ENCODE measurements at regions not wholly inside any gene's neighbourhood (a gene's known extent, or its start where the extent isn't known, plus 50 kb on each side); places are given as distances from the start of the nearest gene placed in this dataset.

DNA sequence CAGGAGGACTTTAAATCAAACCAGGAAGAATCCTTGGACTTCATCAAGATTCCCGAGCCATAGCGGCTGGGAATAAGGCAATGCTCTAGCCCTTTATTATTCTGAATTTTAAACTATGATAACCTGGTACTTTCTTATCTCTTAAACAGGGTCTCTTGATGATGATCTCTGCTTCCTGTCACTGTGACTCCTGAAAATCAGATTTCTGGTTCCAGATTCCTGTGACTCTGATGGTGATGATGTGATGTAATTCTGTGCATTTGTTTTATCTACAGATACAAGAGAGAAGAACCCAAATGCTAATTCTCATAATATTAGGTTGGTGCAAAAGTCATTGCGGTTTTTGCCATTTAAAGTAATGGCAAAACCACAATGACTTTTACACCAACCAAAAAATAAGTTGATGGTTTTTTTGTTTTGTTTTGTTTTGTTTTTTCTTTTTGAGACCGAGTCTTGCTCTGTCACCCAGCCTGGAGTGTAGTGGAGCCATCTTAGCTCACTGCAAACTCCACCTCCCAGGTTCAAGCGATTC, 116.3 kb upstream of the CREB1 start:
- peaks cover 32% of the 10 kb centered on the region for H3K4me1 Mint-ChIP-seq
- no peak for TF ChIP-seq CTCF (IDR thresholded peaks at IDR 0.05; ENCODE audit: unreplicated experiment in 3 of 3)
- no peaks in the 10 kb centered on the region for H3K27me3 Mint-ChIP-seq (ENCODE audit: low read depth)
- no peaks in the 10 kb centered on the region for H3K36me3 Mint-ChIP-seq (ENCODE audit: low read depth)
- no peaks in the 10 kb centered on the region for H3K9me3 Mint-ChIP-seq
- H3K27ac Mint-ChIP-seq = no peak overlapping the region
- H3K4me3 Mint-ChIP-seq = no peak overlapping the region

DNA sequence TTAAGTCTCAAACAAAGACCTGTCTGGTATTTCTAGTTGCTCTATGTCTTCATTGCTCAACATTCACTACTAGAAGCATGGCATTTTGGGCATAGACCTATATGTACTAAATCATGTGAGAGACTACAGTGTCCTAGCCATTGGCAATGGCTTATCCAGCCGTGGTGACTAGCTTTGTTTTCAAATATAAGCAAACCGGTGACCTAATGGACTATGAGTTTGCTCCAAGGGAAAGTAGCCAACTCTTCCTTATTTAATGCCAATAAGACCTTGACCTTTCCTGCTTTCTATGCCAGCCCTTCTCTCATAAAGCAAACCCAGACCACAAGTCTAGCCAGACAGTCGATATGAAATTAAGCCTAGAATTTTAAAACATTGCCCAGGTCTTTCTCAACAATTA, 113.7 kb upstream of the CREB1 start:
- H3K4me3 Mint-ChIP-seq = no peak overlapping the region
- no peaks in the 10 kb centered on the region for H3K27me3 Mint-ChIP-seq (ENCODE audit: low read depth)
- no peak overlapping the region for H3K27ac Mint-ChIP-seq
- TF ChIP-seq CTCF (IDR thresholded peaks at IDR 0.05; ENCODE audit: unreplicated experiment in 3 of 3) = no peak
- no peaks in the 10 kb centered on the region for H3K36me3 Mint-ChIP-seq (ENCODE audit: low read depth)
- H3K4me1 Mint-ChIP-seq = peaks cover 9% of the 10 kb centered on the region
- H3K9me3 Mint-ChIP-seq = no peaks in the 10 kb centered on the region

DNA sequence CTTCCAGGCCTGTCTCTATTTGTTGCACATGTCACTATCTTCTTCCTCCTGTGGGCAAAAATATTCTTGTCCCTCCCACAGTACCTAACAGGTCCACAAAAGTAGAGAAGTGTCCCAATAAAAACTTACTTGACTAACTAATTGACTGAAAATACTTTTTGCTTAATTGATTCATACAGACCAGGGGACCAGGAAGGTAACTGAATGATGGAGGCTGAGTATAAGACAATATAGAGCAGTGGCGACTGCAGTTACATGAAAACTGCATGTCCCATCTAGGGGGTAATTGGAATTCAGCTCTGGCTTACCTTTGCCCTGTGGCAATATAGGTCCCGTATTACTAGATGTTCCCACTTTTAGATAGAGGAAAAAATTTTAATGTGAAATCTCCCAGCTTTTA, 112.9 kb upstream of the CREB1 start:
- Mint-ChIP-seq H3K4me3 (no peak overlapping the region), H3K27me3 (ENCODE audit: low read depth) (no peaks in the 10 kb centered on the region), H3K27ac (no peak overlapping the region), H3K4me1 (peaks cover 8% of the 10 kb centered on the region), H3K9me3 (no peaks in the 10 kb centered on the region), H3K36me3 (ENCODE audit: low read depth) (no peaks in the 10 kb centered on the region)
- no peak for TF ChIP-seq CTCF (IDR thresholded peaks at IDR 0.05; ENCODE audit: unreplicated experiment in 3 of 3)

- TF ChIP-seq CTCF (IDR thresholded peaks at IDR 0.05; ENCODE audit: unreplicated experiment in 3 of 3) = no peak
- no peak overlapping the region for H3K4me3 Mint-ChIP-seq
- peaks cover 4% of the 10 kb centered on the region for H3K4me1 Mint-ChIP-seq
- H3K36me3 Mint-ChIP-seq (ENCODE audit: low read depth) = no peaks in the 10 kb centered on the region
- no peak overlapping the region for H3K27ac Mint-ChIP-seq
- H3K27me3 Mint-ChIP-seq (ENCODE audit: low read depth) = no peaks in the 10 kb centered on the region
- H3K9me3 Mint-ChIP-seq = no peaks in the 10 kb centered on the region
Measured at GRCh38 chr2:207417301-207417718, 112.5 kb upstream of the CREB1 start.

DNA sequence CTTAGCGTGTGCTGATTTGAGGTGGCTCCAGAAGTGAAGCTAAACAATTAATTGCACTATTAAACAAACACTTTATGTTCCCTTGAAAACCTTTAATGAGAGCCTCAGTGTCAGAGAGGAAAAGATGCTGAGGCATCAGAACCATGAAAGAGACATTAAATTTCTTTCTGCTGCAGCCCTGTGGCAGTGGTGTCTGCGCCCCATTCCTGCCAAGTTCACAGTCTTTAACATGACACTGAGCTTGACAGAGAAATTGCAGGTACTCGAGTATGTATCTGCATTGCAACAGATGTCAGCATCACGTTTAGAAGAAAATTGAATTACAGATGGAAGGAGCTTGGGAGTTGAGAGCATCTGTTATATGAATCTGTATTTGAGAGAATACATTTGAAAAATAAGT, 111.3 kb upstream of the CREB1 start:
- TF ChIP-seq CTCF (IDR thresholded peaks at IDR 0.05; ENCODE audit: unreplicated experiment in 3 of 3) = no peak
- Mint-ChIP-seq H3K4me1 (peaks cover 3% of the 10 kb centered on the region), H3K27ac (no peak overlapping the region), H3K27me3 (ENCODE audit: low read depth) (no peaks in the 10 kb centered on the region), H3K9me3 (no peaks in the 10 kb centered on the region), H3K4me3 (no peak overlapping the region), H3K36me3 (ENCODE audit: low read depth) (no peaks in the 10 kb centered on the region)

DNA sequence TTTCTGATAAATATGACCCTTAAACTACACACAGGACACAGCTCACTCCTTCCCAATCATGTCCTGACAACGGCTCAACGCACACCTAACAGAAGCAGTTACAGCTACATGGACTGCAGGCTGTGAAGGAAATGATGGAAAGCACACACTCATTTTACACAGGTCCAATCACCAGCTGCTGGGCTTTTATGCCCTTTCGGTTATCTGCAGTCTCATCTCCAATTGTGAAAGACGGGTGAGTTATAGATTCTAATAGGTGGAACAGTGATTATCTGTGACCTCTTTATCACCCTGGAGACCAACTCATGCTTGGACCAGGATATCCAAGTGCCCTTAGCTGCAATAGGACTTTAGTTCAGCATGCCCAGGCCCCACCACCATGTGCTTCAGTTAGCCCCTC, 110.4 kb upstream of the CREB1 start:
- no peak overlapping the region for H3K4me3 Mint-ChIP-seq
- no peak for TF ChIP-seq CTCF (IDR thresholded peaks at IDR 0.05; ENCODE audit: unreplicated experiment in 3 of 3)
- no peaks in the 10 kb centered on the region for H3K9me3 Mint-ChIP-seq
- no peak overlapping the region for H3K27ac Mint-ChIP-seq
- H3K4me1 Mint-ChIP-seq = peaks cover 3% of the 10 kb centered on the region
- no peaks in the 10 kb centered on the region for H3K27me3 Mint-ChIP-seq (ENCODE audit: low read depth)
- H3K36me3 Mint-ChIP-seq (ENCODE audit: low read depth) = no peaks in the 10 kb centered on the region
